ENCODE measurements at regions not wholly inside any gene's neighbourhood (a gene's known extent, or its start where the extent isn't known, plus 50 kb on each side); places are given as distances from the start of the nearest gene placed in this dataset.
"Not testable (repeated sequence)": the region's sequence is repeated elsewhere in the genome, so short reads cannot be mapped to it uniquely, and the experiment has no call there.

DNA sequence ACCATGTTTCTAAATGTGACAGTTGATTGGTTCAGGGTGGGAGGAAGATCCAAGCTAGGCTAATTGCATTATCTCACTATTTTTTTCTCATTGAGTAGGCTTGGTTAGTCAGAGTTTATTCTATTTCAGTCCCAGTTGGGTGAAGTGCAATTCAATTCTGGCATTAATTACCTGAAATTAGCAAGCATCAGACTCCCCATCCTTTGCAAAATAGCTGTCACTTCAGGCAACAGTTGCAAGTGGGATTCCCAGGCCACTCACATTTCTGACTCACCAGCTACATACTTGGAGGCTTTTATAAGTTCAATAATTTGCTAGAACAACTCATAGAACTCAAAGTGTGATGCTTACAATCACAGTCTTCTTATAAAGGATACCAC is 155.8 kb upstream of the HAND2 start:
- no peak for DNase-seq

- DNase-seq, result no peak
These were observed 155.3 kb upstream of the HAND2 start for GRCh38 chr4:173685165-173685830.

DNA sequence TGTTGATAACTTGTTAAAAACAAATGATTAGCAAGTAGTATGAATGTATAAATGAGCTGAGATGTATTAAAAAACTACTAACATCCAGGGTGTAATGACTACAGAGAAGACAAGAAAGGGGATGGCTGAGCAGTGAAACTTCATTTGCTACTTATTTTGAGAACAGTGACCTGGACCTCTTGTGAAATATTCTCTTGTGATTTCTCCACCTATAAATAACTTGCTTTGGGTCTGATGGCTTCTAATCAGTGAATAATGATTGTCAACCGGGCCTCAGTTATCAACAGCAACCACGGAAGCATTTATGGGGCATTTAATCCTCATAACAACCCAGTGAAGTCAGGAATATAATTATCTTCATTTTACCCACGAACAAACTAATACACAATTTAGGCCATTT is 154.2 kb upstream of the HAND2 start:
- DNase-seq, result no peak

- DNase-seq, result no peak
These were observed 152.6 kb upstream of the HAND2 start for GRCh38 chr4:173682609-173683008.

- DNase-seq, result no peak
These were observed 150.2 kb upstream of the HAND2 start for GRCh38 chr4:173680278-173680677.

DNA sequence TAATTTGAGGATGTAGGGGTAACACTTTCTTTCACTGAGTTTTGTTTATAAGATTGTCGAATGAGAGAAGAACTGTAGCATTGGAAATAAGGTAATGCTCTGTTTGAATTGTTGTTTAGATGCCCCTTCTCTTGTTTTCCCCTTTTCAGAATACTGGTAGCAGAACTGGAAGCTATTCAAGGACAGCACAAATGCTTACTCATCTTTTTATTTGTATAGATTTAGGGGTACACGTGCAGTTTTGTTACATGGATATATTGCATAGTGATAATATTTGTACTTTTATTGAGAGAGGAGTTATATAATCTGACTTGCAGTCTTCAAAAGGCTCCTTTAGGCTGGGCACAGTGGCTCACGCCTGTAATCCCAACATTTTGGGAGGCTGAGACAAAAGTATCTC is 145.4 kb upstream of the HAND2 start:
- no peak for DNase-seq

- no peak for DNase-seq
These were observed 139.6 kb upstream of the HAND2 start for GRCh38 chr4:173669460-173670179.

GRCh38 chr4:173661001-173661400 is 131.0 kb upstream of the HAND2 start:
- DNase-seq, result no peak

GRCh38 chr4:173656898-173657297 is 126.9 kb upstream of the HAND2 start:
- DNase-seq, result no peak

DNA sequence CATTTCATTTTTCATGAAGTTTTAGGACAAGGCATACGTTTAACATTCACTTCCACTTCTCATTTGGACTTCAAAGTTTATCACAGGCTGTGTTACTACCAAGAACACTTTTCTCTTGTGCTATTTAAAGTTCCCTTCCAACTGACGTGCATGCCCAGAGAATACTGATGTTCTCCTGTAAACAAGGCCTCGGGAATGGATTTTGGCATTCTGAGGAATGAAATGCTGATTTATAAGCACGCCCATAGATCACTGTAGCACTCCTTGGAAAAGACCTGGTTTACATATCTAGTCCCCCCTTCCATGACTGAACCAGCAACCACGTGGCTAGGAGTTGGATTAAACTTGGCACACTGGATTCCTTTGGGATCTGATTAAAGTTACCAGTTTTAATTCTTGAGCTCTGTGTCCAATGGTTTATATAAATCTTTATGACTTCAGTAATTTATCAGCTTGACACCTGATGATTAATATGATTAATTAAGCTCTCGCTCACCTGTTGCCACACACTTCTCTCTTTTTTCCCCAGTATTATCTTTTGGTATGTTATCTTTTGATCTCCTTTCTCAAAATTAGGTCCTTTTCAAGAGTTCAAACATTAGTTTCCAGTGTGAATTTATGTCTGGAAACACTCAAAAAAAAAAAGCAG is 122.4 kb upstream of the HAND2 start:
- DNase-seq, result no peak

DNA sequence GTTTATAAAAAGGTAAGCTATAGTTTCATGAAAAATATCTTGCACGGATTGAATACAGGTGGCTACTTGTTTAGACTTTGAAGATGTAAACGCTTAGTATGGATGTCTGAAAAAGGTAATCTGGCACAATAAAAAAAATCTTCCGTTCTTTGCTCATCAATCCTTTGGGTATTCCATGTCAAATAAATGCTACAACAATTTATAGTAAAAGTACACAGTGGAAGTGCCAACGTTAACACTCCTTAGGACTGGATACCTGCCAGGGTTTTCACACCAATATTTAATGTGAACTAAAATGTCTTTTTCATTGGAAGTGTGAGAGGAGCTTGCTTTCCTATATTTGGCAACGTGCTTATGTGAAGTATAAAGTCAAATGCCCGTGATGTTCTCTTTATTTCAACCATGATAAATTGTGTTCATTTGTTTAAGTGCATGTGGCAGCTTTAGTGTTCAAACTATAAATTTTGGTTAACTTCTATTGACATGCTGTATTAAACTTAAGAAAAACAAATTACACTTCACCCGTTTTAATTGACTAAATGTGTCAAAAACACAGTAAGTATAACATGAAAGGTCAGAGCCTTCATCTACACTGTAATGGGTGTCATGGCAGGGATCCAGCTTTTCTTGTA is 121.7 kb upstream of the HAND2 start:
- DNase-seq, result no peak

DNA sequence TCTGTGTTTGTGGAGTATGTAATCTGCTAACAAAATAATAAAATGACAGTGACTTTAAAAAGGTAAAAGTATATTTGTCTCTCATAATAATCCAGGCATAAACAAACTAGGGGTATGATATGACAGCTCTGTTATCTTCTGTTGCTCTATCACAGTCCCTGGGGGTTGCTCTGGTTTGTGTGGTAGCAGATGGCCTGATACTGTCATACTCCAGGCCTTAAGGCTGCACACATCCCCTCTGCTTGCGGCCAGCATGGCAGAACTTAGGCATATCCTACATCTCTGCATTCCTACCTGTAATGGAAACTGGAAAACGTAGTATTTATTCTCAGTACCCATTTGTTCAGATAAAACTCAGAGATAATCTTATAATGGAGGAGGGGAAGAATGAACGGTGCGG is 117.9 kb upstream of the HAND2 start:
- DNase-seq, result no peak

DNA sequence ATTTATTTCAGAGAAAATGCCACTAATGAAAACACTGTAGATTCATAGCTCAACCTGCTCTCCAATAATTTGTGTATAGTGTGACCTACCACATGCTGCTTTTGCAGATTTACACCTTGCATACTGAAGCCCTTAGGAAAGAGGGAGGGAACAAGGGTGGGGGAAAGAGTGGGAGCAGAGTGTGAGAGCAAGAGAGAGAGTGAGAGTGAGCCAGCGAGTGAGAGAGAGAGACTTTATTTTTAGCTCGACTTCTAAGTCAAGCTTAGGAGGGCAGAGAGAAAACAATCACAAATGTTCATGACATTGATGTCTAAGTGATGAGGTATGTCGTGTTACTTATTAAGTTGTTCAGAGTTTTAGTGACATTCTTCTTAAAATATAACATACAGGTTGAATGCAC is 112.5 kb upstream of the HAND2 start:
- no peak for DNase-seq

DNA sequence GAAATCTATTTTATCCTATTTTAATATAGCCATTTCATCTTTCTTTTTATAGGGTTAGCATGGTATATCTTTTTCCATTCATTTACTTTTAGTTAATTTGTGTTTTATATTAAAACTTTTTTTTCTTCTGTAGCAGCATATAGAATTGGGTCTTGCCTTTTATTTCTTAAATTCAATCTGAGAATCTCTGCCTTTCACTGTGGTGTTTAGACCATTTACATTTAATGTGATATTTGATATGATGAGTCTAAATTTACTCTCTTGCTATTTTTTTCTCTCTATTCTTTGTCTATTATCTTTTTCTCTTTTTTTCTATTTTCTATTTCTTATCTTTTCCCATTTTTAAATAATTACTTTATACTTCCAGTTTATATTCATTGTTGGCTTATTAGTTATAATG is 105.4 kb upstream of the HAND2 start:
- no peak for DNase-seq

DNA sequence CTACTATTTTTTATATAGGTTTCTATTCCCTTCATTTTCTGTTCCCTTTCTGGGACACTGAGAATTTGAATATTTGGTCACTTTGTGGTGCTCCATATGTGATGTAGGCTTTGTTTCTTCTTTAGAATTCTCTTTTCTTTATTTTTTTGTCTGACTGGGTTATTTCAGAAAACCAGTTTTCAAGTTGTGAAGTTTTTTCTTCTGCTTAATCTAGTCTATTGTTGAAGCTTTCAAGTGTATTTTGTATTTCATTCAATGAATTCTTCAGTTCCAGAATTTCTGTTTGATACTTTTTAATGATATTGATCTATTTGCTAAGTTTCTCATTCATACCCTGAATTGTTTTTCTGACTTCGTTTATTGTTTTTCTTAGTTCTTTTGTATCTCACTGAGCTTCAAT is 96.2 kb upstream of the HAND2 start:
- no peak for DNase-seq

DNA sequence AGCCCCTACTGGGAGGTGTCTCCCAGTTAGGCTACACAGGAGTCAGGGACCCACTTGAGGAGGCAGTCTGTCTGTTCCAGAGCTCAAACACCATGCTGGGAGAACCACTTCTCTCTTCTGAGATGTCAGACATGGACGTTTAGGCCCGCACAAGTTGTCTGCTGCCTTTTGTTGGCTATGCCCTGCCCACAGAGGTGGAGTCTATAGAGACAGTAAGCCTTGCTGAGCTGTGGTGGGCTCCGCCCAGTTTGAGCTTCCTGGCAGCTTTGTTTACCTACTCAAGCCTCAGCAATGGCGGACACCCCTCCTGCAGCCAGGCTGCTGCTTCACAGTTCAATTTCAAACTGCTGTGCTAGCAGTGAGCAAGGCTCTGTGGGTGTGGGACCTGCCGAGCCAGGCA is 88.6 kb upstream of the HAND2 start:
- not testable (repeated sequence) for DNase-seq

DNA sequence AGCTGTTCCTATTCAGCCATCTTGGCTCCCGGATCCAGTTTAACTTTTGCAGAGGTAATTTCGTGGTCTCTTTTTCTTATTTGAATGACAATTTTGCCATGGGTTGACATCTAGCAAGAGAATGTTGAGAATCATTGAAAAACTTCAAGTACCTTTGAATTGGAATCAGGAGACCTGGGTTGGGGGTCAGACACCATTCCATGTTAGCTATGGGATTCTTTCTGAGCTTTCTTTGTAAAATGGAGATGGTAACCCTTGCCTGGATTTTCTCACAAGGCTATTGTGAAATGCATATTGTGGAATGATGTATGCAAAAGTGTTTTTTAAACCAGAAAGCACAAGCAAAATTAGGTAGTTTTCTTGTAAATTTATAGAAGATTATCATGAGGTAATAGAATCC is 79.1 kb upstream of the HAND2 start:
- DNase-seq, result no peak

DNA sequence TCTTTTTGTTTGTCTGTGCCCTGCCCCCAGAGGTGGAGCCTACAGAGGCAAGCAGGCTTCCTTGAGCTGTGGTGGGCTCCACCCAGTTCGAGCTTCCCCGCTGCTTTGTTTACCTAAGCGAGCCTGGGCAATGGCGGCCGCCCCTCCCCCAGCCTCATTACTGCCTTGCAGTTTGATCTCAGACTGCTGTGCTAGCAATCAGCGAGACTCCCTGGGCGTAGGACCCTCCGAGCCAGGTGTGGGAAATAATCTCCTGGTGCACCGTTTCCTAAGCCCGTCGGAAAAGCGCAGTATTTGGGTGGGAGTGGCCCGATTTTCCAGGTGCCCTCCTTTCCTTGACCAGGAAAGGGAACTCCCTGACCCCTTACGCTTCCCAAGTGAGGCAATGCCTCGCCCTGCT is 78.6 kb upstream of the HAND2 start:
- DNase-seq, result not testable (repeated sequence)

- DNase-seq, result no peak
These were observed 61.7 kb upstream of the HAND2 start for GRCh38 chr4:173591760-173592159.

GRCh38 chr4:173590697-173591096 is 60.7 kb upstream of the HAND2 start:
- no peak for DNase-seq

- DNase-seq, result no peak
These were observed 56.0 kb upstream of the HAND2 start for GRCh38 chr4:173585876-173586572.

- DNase-seq, result no peak
These were observed 54.5 kb upstream of the HAND2 start for GRCh38 chr4:173584506-173584905.

All from activated CD4-positive, alpha-beta T cell treated with anti-CD3 and anti-CD28 coated beads, Interleukin-2, amount 50 U/mL, for 48 hours (primary cell).